HCT116 (cell line): ENCODE measurements at regions not wholly inside any gene's neighbourhood (a gene's known extent, or its start where the extent isn't known, plus 50 kb on each side); places are given as distances from the start of the nearest gene placed in this dataset.

Experiments
- ATAC-seq: fragments of 200-7000 bp; cut with Tn5 transposase; 2 replicates; pipeline ENCODE4 v1.9.1; 2020; ENCODE audit warnings: mild to moderate bottlenecking, moderate library complexity
- BruUV-seq: library from RNA; stranded (reverse); fragments of 400-500 nt; replicated peaks from 2 replicates; lab custom pipeline; 2021; lab: Mats Ljungman, UMichigan
- CTCF ChIA-PET: fragments of 300-600 bp; sonication (Branson Sonifier 250); formaldehyde crosslinking; loops from one replicate; lab custom pipeline; 2021; ENCODE audit warnings: antibody characterized with exemption; lab: Charles Lee
- POLR2A ChIA-PET: fragments of 300-600, 350-600 bp; sonication (Branson Sonifier 250); formaldehyde crosslinking; loops from one replicate; lab custom pipeline; 2021; ENCODE audit warnings: antibody characterized with exemption; lab: Charles Lee
- RAD21 ChIA-PET, 2 experiments: fragments of 300-600 bp; sonication (Branson Sonifier 250); formaldehyde crosslinking; loops; one replicate each; lab custom pipeline; 2023; ENCODE audit warnings: low total read pairs in 2 of 2; ENCODE audit not compliant: uncharacterized antibody in 2 of 2, unreplicated experiment in 2 of 2, low non-redundant PET in 1 of 2; lab: Charles Lee
- DNase-seq: peaks from one replicate; pipeline ENCODE4 v3.0.0-alpha.2; 2010; ENCODE audit warnings: low read depth, low spot score
- H2AFZ ChIP-seq: fragments of 200-600 bp; shearing (Covaris generic), sonication (generic); 2 replicates; pipeline ENCODE4 v1.6.1; 2017; ENCODE audit warnings: low read depth, mixed run types, mixed read lengths, antibody characterized with exemption, low read length; ENCODE audit not compliant: poor library complexity, severe bottlenecking
- H3K27ac ChIP-seq: 2 replicates; pipeline ENCODE4 v1.5.1; 2012; ENCODE audit warnings: low read depth, low read length
- H3K27me3 ChIP-seq: fragments of 200-600 bp; sonication (generic); 2 replicates; pipeline ENCODE4 v1.6.1; 2016; ENCODE audit warnings: mixed run types, low read length, mixed read lengths; ENCODE audit not compliant: insufficient read depth
- H3K36me3 ChIP-seq, 2 experiments: fragments of 200-500 bp in 1 of 2; fragments of 200-600 bp in 1 of 2; sonication (Bioruptor generic) in 1 of 2; sonication (generic) in 1 of 2; 2 replicates each; pipeline versions ENCODE4 v1.5.1 to v1.6.1; 2014 to 2016; ENCODE audit warnings: low read length in 2 of 2, inconsistent platforms in 1 of 2, mixed read lengths in 1 of 2, mixed run types in 1 of 2; ENCODE audit not compliant: insufficient read depth in 2 of 2, control insufficient read depth in 1 of 2
- H3K4me1 ChIP-seq, 2 experiments: fragments of 200-600 bp in 1 of 2; sonication (generic) in 1 of 2; 2 replicates each; pipeline versions ENCODE4 v1.5.1 to v1.6.1; 2012 to 2017; ENCODE audit warnings: low read length in 2 of 2, inconsistent platforms in 1 of 2, mild to moderate bottlenecking in 1 of 2, mixed read lengths in 1 of 2, mixed run types in 1 of 2, moderate library complexity in 1 of 2; ENCODE audit not compliant: insufficient read depth in 2 of 2, control insufficient read depth in 1 of 2
- H3K4me2 ChIP-seq: fragments of 200-600 bp; sonication (generic); 2 replicates; pipeline ENCODE4 v1.6.1; 2017; ENCODE audit warnings: mixed run types, low read length, mixed read lengths
- H3K4me3 ChIP-seq, 2 experiments: fragments of 200-600 bp in 1 of 2; sonication (generic) in 1 of 2; replicated peaks in 1 of 2; 2 replicates each; pipeline ENCODE4 v1.5.1; 2011 to 2016; ENCODE audit warnings: low read length in 2 of 2, control low read depth in 1 of 2, low read depth in 1 of 2, mild to moderate bottlenecking in 1 of 2, mixed read lengths in 1 of 2, mixed run types in 1 of 2
- H3K79me2 ChIP-seq: fragments of 200-600 bp; sonication (generic); 2 replicates; pipeline ENCODE4 v1.6.1; 2017; ENCODE audit warnings: mild to moderate bottlenecking, mixed run types, low read length, moderate library complexity, mixed read lengths; ENCODE audit not compliant: insufficient read depth
- H3K9ac ChIP-seq: fragments of 200-600 bp; sonication (generic); 2 replicates; pipeline ENCODE4 v1.6.1; 2016; ENCODE audit warnings: low read length, mixed read lengths
- H3K9me2 ChIP-seq: fragments of 200-600 bp; sonication (generic), shearing (Covaris generic); 2 replicates; pipeline ENCODE4 v1.6.1; 2017; ENCODE audit warnings: mixed run types, mild to moderate bottlenecking, moderate library complexity; ENCODE audit not compliant: insufficient read depth
- H3K9me3 ChIP-seq, 2 experiments: fragments of 200-500 bp in 1 of 2; fragments of 200-600 bp in 1 of 2; sonication (Bioruptor generic) in 1 of 2; sonication (generic) in 1 of 2; 2 replicates each; pipeline ENCODE4 v1.6.1; 2014 to 2017; ENCODE audit warnings: low read length in 2 of 2, mixed read lengths in 2 of 2, inconsistent platforms in 1 of 2, low read depth in 1 of 2, mild to moderate bottlenecking in 1 of 2, mixed run types in 1 of 2, moderate library complexity in 1 of 2; ENCODE audit not compliant: control insufficient read depth in 1 of 2, insufficient read depth in 1 of 2
- H4K20me1 ChIP-seq: fragments of 200-600 bp; sonication (generic), shearing (Covaris generic); 2 replicates; pipeline ENCODE4 v1.6.1; 2017; ENCODE audit warnings: mixed run types, mild to moderate bottlenecking, moderate library complexity; ENCODE audit not compliant: insufficient read depth
- ATF3 ChIP-seq: IDR thresholded peaks from 2 replicates; pipeline ENCODE4 v1.6.1; 2012
- CTCF ChIP-seq, 3 experiments: fragments of 200-600 bp in 1 of 3; sonication (generic) in 1 of 3; IDR thresholded peaks in 2 of 3; conservative IDR thresholded peaks in 1 of 3; 2 replicates each; pipeline ENCODE4 v1.5.1; 2012 to 2017; ENCODE audit warnings: low read depth in 2 of 3, low read length in 2 of 3, antibody characterized with exemption in 1 of 3, borderline replicate concordance in 1 of 3, control low read depth in 1 of 3, mild to moderate bottlenecking in 1 of 3, mixed read lengths in 1 of 3, mixed run types in 1 of 3, moderate library complexity in 1 of 3; ENCODE audit not compliant: insufficient read depth in 1 of 3
- EGR1 ChIP-seq: IDR thresholded peaks from 2 replicates; pipeline ENCODE4 v1.6.1; 2012; ENCODE audit warnings: low read depth
- ELF1 ChIP-seq: IDR thresholded peaks from 2 replicates; pipeline ENCODE4 v1.6.1; 2012; ENCODE audit warnings: low read depth, borderline replicate concordance
- EZH2 ChIP-seq: fragments of 200-600 bp; sonication (generic); IDR thresholded peaks from 2 replicates; pipeline ENCODE4 v1.6.1; 2017; ENCODE audit warnings: antibody characterized with exemption, mixed run types
- FOSL1 ChIP-seq: IDR thresholded peaks from 2 replicates; pipeline ENCODE4 v1.6.1; 2012; ENCODE audit warnings: low read depth
- POLR2A ChIP-seq: IDR thresholded peaks from 2 replicates; pipeline ENCODE4 v1.7.0; 2011; ENCODE audit warnings: borderline replicate concordance; ENCODE audit not compliant: insufficient read depth, insufficient read length; ENCODE audit errors: extremely low read depth
- RAD21 ChIP-seq: IDR thresholded peaks from 2 replicates; pipeline ENCODE4 v1.6.1; 2012; ENCODE audit warnings: low read depth, mild to moderate bottlenecking
- REST ChIP-seq: IDR thresholded peaks from 2 replicates; pipeline ENCODE4 v1.6.1; 2012; ENCODE audit warnings: low read depth
- SIN3A ChIP-seq: IDR thresholded peaks from 2 replicates; pipeline ENCODE4 v1.6.1; 2012; ENCODE audit warnings: low read depth
- SP1 ChIP-seq: IDR thresholded peaks from 2 replicates; pipeline ENCODE4 v1.6.1; 2012; ENCODE audit warnings: low read depth
- SRF ChIP-seq: IDR thresholded peaks from 2 replicates; pipeline ENCODE4 v1.6.1; 2012; ENCODE audit warnings: low read depth
- TCF7L2 ChIP-seq: IDR thresholded peaks from 2 replicates; pipeline ENCODE4 v1.7.0; 2011; ENCODE audit warnings: borderline replicate concordance, inconsistent platforms; ENCODE audit not compliant: insufficient read depth, insufficient read length; ENCODE audit errors: extremely low read depth
- ZBTB33 ChIP-seq: IDR thresholded peaks from 2 replicates; pipeline ENCODE4 v1.6.1; 2011; ENCODE audit warnings: mild to moderate bottlenecking, low read length, moderate library complexity; ENCODE audit not compliant: insufficient replicate concordance; ENCODE audit errors: extremely low read depth
- intact Hi-C: fragments of 100-400 bp; cut with micrococcal nuclease; formaldehyde crosslinking; loops from 2 replicates; pipeline ENCODE4 v1.10.0; 2022

GRCh38 chr1:232380596-232380995 lies 249.3 kb downstream of the SIPA1L2 start:
- RAD21 ChIA-PET = no interaction called here
- no peaks in the 10 kb centered on the region for H3K9me2 ChIP-seq
- intact Hi-C loops = no loop called here
- no peak overlapping the region for H3K4me2 ChIP-seq
- H3K4me1 ChIP-seq = peaks cover 11 to 55% of the 10 kb centered on the region in 2 experiments
- H3K79me2 ChIP-seq = no peaks in the 10 kb centered on the region
- TF ChIP-seq POLR2A (no peak), ATF3 (no peak), CTCF (IDR thresholded peaks at IDR 0.05 in 2 of 3, conservative IDR thresholded peaks at IDR 0.05 in 1 of 3; ENCODE audit: borderline replicate concordance in 1 of 3, insufficient read depth in 1 of 3, low read depth in 2 of 3, low read length in 2 of 3) (no peak), SP1 (no peak), TCF7L2 (no peak), SIN3A (no peak), REST (no peak), EZH2 (no peak), RAD21 (no peak), SRF (no peak), FOSL1 (no peak), ZBTB33 (no peak), ELF1 (no peak), EGR1 (no peak)
- ATAC-seq (no peak), DNase-seq (no peak)
- POLR2A ChIA-PET = interaction anchor here (1.3 kb wide), 1 partner anchor 14 kb away, joined by 3 read pairs; no protein-coding TSS in a partner anchor
- no peak overlapping the region for H2AFZ ChIP-seq
- no TSS peak for BruUV-seq
- H3K9ac ChIP-seq = no peak overlapping the region
- H3K36me3 ChIP-seq = no peaks in the 10 kb centered on the region
- no peaks in the 10 kb centered on the region for H3K9me3 ChIP-seq
- no peak overlapping the region for H3K4me3 ChIP-seq
- CTCF ChIA-PET = no interaction called here
- no peak overlapping the region for H3K27ac ChIP-seq
- no peaks in the 10 kb centered on the region for H4K20me1 ChIP-seq
- H3K27me3 ChIP-seq = no peaks in the 10 kb centered on the region
